Hepatocyte (in vitro differentiated cells): ENCODE measurements at regions not wholly inside any gene's neighbourhood (a gene's known extent, or its start where the extent isn't known, plus 50 kb on each side); places are given as distances from the start of the nearest gene placed in this dataset.

Experiments used
- EZH2 ChIP-seq: fragments of 200-600 bp; sonication (generic); IDR thresholded peaks from 2 replicates; pipeline ENCODE4 v1.6.1; 2016; ENCODE audit warnings: antibody characterized with exemption, mild to moderate bottlenecking, borderline replicate concordance
- EZH2phosphoT487 ChIP-seq: fragments of 200-600 bp; sonication (generic); IDR thresholded peaks from one replicate; pipeline ENCODE4 v1.6.1; 2018; ENCODE audit warnings: antibody characterized with exemption, mild to moderate bottlenecking, low read depth, moderate library complexity; ENCODE audit not compliant: unreplicated experiment, severe bottlenecking
- TF ChIP-seq, protein P1 (sequence below): fragments of 200-600 bp; sonication (generic); IDR thresholded peaks from 2 replicates; pipeline ENCODE4 v1.5.1; 2016; ENCODE audit warnings: antibody characterized with exemption, mild to moderate bottlenecking; ENCODE audit not compliant: poor library complexity

DNA sequence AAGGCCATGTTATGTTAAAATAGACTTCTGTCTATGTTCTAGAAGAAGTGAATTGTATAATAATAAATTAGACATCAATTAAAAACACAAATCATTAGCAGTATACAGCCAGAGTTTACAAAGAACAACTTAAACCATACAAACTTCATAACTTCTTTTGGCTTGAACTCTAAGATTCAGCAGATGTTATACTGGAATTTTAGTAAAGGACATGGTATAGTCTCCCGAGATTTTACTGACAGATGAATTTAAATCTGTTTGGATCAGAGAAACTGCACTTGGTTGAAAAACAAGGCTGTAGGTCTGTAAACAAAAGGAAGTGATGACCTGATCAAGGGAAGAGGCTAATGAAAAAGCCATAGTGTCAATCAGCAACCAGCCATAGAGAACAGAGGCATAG is 132.6 kb upstream of the TBX18 start:
- TF ChIP-seq EZH2 = no peak
- TF ChIP-seq, protein P1, sequence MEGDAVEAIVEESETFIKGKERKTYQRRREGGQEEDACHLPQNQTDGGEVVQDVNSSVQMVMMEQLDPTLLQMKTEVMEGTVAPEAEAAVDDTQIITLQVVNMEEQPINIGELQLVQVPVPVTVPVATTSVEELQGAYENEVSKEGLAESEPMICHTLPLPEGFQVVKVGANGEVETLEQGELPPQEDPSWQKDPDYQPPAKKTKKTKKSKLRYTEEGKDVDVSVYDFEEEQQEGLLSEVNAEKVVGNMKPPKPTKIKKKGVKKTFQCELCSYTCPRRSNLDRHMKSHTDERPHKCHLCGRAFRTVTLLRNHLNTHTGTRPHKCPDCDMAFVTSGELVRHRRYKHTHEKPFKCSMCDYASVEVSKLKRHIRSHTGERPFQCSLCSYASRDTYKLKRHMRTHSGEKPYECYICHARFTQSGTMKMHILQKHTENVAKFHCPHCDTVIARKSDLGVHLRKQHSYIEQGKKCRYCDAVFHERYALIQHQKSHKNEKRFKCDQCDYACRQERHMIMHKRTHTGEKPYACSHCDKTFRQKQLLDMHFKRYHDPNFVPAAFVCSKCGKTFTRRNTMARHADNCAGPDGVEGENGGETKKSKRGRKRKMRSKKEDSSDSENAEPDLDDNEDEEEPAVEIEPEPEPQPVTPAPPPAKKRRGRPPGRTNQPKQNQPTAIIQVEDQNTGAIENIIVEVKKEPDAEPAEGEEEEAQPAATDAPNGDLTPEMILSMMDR = no peak
- no peak for TF ChIP-seq EZH2phosphoT487
